ENCODE measurements at regions not wholly inside any gene's neighbourhood (a gene's known extent, or its start where the extent isn't known, plus 50 kb on each side); places are given as distances from the start of the nearest gene placed in this dataset.
"Not testable (repeated sequence)": the region's sequence is repeated elsewhere in the genome, so short reads cannot be mapped to it uniquely, and the experiment has no call there.

DNA sequence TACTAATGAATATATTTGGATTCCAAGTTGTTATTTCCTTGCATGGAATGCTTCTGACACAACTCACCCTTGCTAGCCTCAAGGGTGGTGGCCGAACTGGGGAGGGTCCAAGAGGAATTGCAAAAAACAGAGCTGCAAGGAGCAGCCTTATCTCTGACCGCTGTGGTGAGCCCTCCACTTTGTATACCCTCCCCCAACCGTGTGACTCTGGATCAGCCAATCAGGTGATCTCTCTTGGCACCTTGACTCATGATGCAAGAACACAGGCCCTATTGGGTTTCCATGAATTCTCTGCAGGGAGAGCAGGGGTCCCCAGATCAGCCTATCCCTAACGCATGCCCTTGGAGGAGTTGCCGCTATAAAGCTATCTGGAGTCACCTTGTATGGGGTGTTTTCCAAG lies 83.6 kb downstream of the NPIPA8 start:
- TF ChIP-seq, protein P1, sequence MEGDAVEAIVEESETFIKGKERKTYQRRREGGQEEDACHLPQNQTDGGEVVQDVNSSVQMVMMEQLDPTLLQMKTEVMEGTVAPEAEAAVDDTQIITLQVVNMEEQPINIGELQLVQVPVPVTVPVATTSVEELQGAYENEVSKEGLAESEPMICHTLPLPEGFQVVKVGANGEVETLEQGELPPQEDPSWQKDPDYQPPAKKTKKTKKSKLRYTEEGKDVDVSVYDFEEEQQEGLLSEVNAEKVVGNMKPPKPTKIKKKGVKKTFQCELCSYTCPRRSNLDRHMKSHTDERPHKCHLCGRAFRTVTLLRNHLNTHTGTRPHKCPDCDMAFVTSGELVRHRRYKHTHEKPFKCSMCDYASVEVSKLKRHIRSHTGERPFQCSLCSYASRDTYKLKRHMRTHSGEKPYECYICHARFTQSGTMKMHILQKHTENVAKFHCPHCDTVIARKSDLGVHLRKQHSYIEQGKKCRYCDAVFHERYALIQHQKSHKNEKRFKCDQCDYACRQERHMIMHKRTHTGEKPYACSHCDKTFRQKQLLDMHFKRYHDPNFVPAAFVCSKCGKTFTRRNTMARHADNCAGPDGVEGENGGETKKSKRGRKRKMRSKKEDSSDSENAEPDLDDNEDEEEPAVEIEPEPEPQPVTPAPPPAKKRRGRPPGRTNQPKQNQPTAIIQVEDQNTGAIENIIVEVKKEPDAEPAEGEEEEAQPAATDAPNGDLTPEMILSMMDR (IDR thresholded peaks at IDR 0.05), result not testable (repeated sequence)
- TF ChIP-seq POLR2A (IDR thresholded peaks at IDR 0.05), result not testable (repeated sequence)
